Right ventricle myocardium inferior (tissue), 1 donor: ENCODE measurements at regions not wholly inside any gene's neighbourhood (a gene's known extent, or its start where the extent isn't known, plus 50 kb on each side); places are given as distances from the start of the nearest gene placed in this dataset.

Experiments used
- ATAC-seq: fragments of 200-7000 bp; cut with Tn5 transposase; one replicate; pipeline ENCODE4 v1.9.1; 2020; ENCODE audit warnings: mild to moderate bottlenecking, moderate library complexity
- DNase-seq: peaks from one replicate; pipeline ENCODE4 v3.0.0; 2021; ENCODE audit errors: missing footprints
- intact Hi-C: fragments of 100-400 bp; cut with DNase I; formaldehyde crosslinking; loops from one replicate; pipeline ENCODE4 v1.11.0; 2022
- donor health status: DM: no; HTN: yes; CAD: no; lungs with severe emphysema.

- ATAC-seq (no peak), DNase-seq (no peak)
- intact Hi-C loops, result no loop called here
Observed at GRCh38 chr1:65486613-65487012, 66.1 kb downstream of the LEPR start.

GRCh38 chr1:65489481-65489880 is 69.0 kb downstream of the LEPR start:
- intact Hi-C loops, result no loop called here
- no peak for DNase-seq
- ATAC-seq, result no peak

GRCh38 chr1:65490231-65491009 is 70.0 kb downstream of the LEPR start:
- DNase-seq, result no peak
- no peak for ATAC-seq
- intact Hi-C loops, result loop anchor here (5.0 kb wide), 1 partner anchor 68 kb away; the partner anchor contains the start of genes LEPR and LEPROT

- ATAC-seq, result no peak
- DNase-seq, result no peak
- intact Hi-C loops, result loop anchor here (5.0 kb wide), 1 partner anchor 69 kb away; the partner anchor contains the start of genes LEPR and LEPROT
Observed at GRCh38 chr1:65491472-65491871, 71.0 kb downstream of the LEPR start.

GRCh38 chr1:65493802-65494201 is 73.3 kb downstream of the LEPR start:
- ATAC-seq, result no peak
- intact Hi-C loops, result loop anchor here (5.0 kb wide), 1 partner anchor 72 kb away; the partner anchor contains the start of genes LEPR and LEPROT
- DNase-seq, result no peak

GRCh38 chr1:65494671-65495070 is 74.2 kb downstream of the LEPR start:
- intact Hi-C loops, result loop anchor here (5.0 kb wide), 1 partner anchor 72 kb away; the partner anchor contains the start of genes LEPR and LEPROT
- DNase-seq, result no peak
- no peak for ATAC-seq

- intact Hi-C loops, result no loop called here
- no peak for DNase-seq
Observed at GRCh38 chr1:65495137-65495536, 74.7 kb downstream of the LEPR start.

GRCh38 chr1:65497256-65497830 is 76.9 kb downstream of the LEPR start:
- DNase-seq (no peak), ATAC-seq (no peak)
- intact Hi-C loops, result no loop called here

More at GRCh38 chr1:65495137-65495536, 74.7 kb downstream of the LEPR start:
- no peak for ATAC-seq

GRCh38 chr1:65503427-65503826 is 83.0 kb downstream of the LEPR start:
- intact Hi-C loops, result no loop called here
- ATAC-seq (no peak), DNase-seq (no peak)

- ATAC-seq, result no peak
- DNase-seq, result no peak
- intact Hi-C loops, result no loop called here
Observed at GRCh38 chr1:65504263-65504662, 83.8 kb downstream of the LEPR start.

- intact Hi-C loops, result no loop called here
- DNase-seq, result no peak
- no peak for ATAC-seq
Observed at GRCh38 chr1:65505547-65506300, 85.3 kb downstream of the LEPR start.

- DNase-seq, result no peak
- intact Hi-C loops, result no loop called here
- ATAC-seq, result no peak
Observed at GRCh38 chr1:65508051-65508450, 87.6 kb downstream of the LEPR start.

GRCh38 chr1:65509912-65510680 is 89.6 kb downstream of the LEPR start:
- no peak for ATAC-seq
- no peak for DNase-seq
- intact Hi-C loops, result no loop called here

- DNase-seq (no peak), ATAC-seq (no peak)
- intact Hi-C loops, result no loop called here
Observed at GRCh38 chr1:65510961-65511360, 90.5 kb downstream of the LEPR start.

GRCh38 chr1:65512383-65512782 is 91.9 kb downstream of the LEPR start:
- ATAC-seq (no peak), DNase-seq (no peak)
- intact Hi-C loops, result no loop called here

GRCh38 chr1:65512967-65513780 is 92.7 kb downstream of the LEPR start:
- ATAC-seq, result no peak
- DNase-seq, result no peak
- intact Hi-C loops, result no loop called here

- ATAC-seq (no peak), DNase-seq (no peak)
- intact Hi-C loops, result no loop called here
Observed at GRCh38 chr1:65514041-65514440, 93.6 kb downstream of the LEPR start.

GRCh38 chr1:65524931-65525265 is 104.4 kb downstream of the LEPR start:
- ATAC-seq, result no peak
- intact Hi-C loops, result loop anchor here (5.0 kb wide), 1 partner anchor 103 kb away; the partner anchor contains the start of genes LEPR and LEPROT
- no peak for DNase-seq
